SK-N-SH treated with all-trans-retinoic acid at 6 μM for 48 hours (cell line): ENCODE measurements at regions not wholly inside any gene's neighbourhood (a gene's known extent, or its start where the extent isn't known, plus 50 kb on each side); places are given as distances from the start of the nearest gene placed in this dataset.

Source experiments
- ATAC-seq: fragments of 200-7000 bp; cut with Tn5 transposase; 3 replicates; pipeline ENCODE4 v1.9.1; 2020; ENCODE audit warnings: mild to moderate bottlenecking, moderate library complexity
- ARNTL ChIP-seq: fragments of 450-650 bp; formaldehyde crosslinking; IDR thresholded peaks from 2 replicates; pipeline ENCODE4 v1.5.0; 2020; ENCODE audit warnings: low read depth, mild to moderate bottlenecking, moderate library complexity, borderline replicate concordance
- BACH2 ChIP-seq: fragments of 250-450 bp; sonication (Bioruptor Pico); IDR thresholded peaks from 2 replicates; pipeline ENCODE4 v1.9.0; 2021; ENCODE audit warnings: mild to moderate bottlenecking, borderline replicate concordance
- CREB5 ChIP-seq: fragments of 250-450 bp; sonication (Bioruptor Pico); IDR thresholded peaks from 2 replicates; pipeline ENCODE4 v1.5.1; 2020; ENCODE audit warnings: low read depth, mild to moderate bottlenecking, moderate library complexity
- CSDC2 ChIP-seq: fragments of 250-450 bp; sonication (Bioruptor Pico); IDR thresholded peaks from 2 replicates; pipeline ENCODE4 v1.5.0; 2020; ENCODE audit warnings: mild to moderate bottlenecking, moderate library complexity
- ESRRG ChIP-seq: fragments of 250-450 bp; sonication (Bioruptor Pico); IDR thresholded peaks from 2 replicates; pipeline ENCODE4 v1.6.1; 2021; ENCODE audit warnings: mild to moderate bottlenecking
- ISL1 ChIP-seq: fragments of 250-450 bp; sonication (Bioruptor Pico); IDR thresholded peaks from 2 replicates; pipeline ENCODE4 v2.1.2; 2022; ENCODE audit warnings: mild to moderate bottlenecking, moderate library complexity
- OSR1 ChIP-seq: fragments of 250-450 bp; sonication (Bioruptor Pico); IDR thresholded peaks from 2 replicates; pipeline ENCODE4 v1.8.0; 2022; ENCODE audit warnings: moderate library complexity, mild to moderate bottlenecking, inconsistent platforms
- POU6F1 ChIP-seq: fragments of 250-450 bp; sonication (Bioruptor Pico); IDR thresholded peaks from 2 replicates; pipeline ENCODE4 v1.8.0; 2021; ENCODE audit warnings: low read depth, mild to moderate bottlenecking, moderate library complexity, borderline replicate concordance
- PPARA ChIP-seq: fragments of 250-450 bp; sonication (Bioruptor Pico); IDR thresholded peaks from 2 replicates; pipeline ENCODE4 v1.5.0; 2020; ENCODE audit warnings: mild to moderate bottlenecking, borderline replicate concordance
- RARB ChIP-seq: fragments of 250-450 bp; sonication (Bioruptor Pico); IDR thresholded peaks from 2 replicates; pipeline ENCODE4 v1.8.0; 2021; ENCODE audit warnings: mild to moderate bottlenecking, moderate library complexity
- SNAI2 ChIP-seq: fragments of 250-450 bp; sonication (Bioruptor Pico); IDR thresholded peaks from 2 replicates; pipeline ENCODE4 v1.5.0; 2020; ENCODE audit warnings: mild to moderate bottlenecking, moderate library complexity
- TCF4 ChIP-seq: fragments of 250-450 bp; sonication (Bioruptor Pico); IDR thresholded peaks from 2 replicates; pipeline ENCODE4 v1.8.0; 2021; ENCODE audit warnings: mild to moderate bottlenecking, moderate library complexity, borderline replicate concordance
- TOX ChIP-seq: fragments of 250-450 bp; sonication (Bioruptor Pico); IDR thresholded peaks from 2 replicates; pipeline ENCODE4 v1.8.0; 2021; ENCODE audit warnings: mild to moderate bottlenecking, moderate library complexity, borderline replicate concordance
- TSHZ2 ChIP-seq: fragments of 250-450 bp; sonication (Bioruptor Pico); IDR thresholded peaks from 2 replicates; pipeline ENCODE4 v1.5.0; 2020; ENCODE audit warnings: mild to moderate bottlenecking, moderate library complexity
- ZC3H10 ChIP-seq: fragments of 250-450 bp; sonication (Bioruptor Pico); IDR thresholded peaks from 2 replicates; pipeline ENCODE4 v1.5.1; 2021; ENCODE audit warnings: mild to moderate bottlenecking, moderate library complexity
- ZFP3 ChIP-seq: fragments of 250-450 bp; sonication (Bioruptor Pico); IDR thresholded peaks from 2 replicates; pipeline ENCODE4 v1.5.0; 2020; ENCODE audit warnings: mild to moderate bottlenecking, moderate library complexity
- ZFP30 ChIP-seq: fragments of 450-650 bp; formaldehyde crosslinking; IDR thresholded peaks from 2 replicates; pipeline ENCODE4 v1.5.0; 2022; ENCODE audit warnings: mild to moderate bottlenecking, moderate library complexity
- ZNF565 ChIP-seq: fragments of 450-650 bp; formaldehyde crosslinking; conservative IDR thresholded peaks from 2 replicates; pipeline ENCODE4 v1.5.0; 2020; ENCODE audit warnings: low read depth, mild to moderate bottlenecking, moderate library complexity
- ZNF8 ChIP-seq: fragments of 450-650 bp; formaldehyde crosslinking; IDR thresholded peaks from 2 replicates; pipeline ENCODE4 v1.5.0; 2020; ENCODE audit warnings: mild to moderate bottlenecking, moderate library complexity
- TF ChIP-seq, protein P1 (sequence below): fragments of 250-450 bp; sonication (Bioruptor Pico); IDR thresholded peaks from 2 replicates; pipeline ENCODE4 v1.8.0; 2020; ENCODE audit warnings: mild to moderate bottlenecking, moderate library complexity, borderline replicate concordance
- TF ChIP-seq, protein P2 (sequence below): fragments of 250-450 bp; sonication (Bioruptor Pico); IDR thresholded peaks from 2 replicates; pipeline ENCODE4 v1.5.1; 2021; ENCODE audit warnings: mild to moderate bottlenecking, moderate library complexity

GRCh38 chr7:106729720-106730385 is 68.9 kb upstream of the CCDC71L start:
- TF ChIP-seq BACH2 (CRISPR knock-in tag) (no peak), ZC3H10 (CRISPR knock-in tag) (no peak), ZFP30 (CRISPR knock-in tag) (no peak), POU6F1 (no peak), SNAI2 (CRISPR knock-in tag) (no peak), RARB (CRISPR knock-in tag) (no peak), ESRRG (no peak), ZNF8 (CRISPR knock-in tag) (no peak), TCF4 (CRISPR knock-in tag) (no peak)
- TF ChIP-seq, protein P1, sequence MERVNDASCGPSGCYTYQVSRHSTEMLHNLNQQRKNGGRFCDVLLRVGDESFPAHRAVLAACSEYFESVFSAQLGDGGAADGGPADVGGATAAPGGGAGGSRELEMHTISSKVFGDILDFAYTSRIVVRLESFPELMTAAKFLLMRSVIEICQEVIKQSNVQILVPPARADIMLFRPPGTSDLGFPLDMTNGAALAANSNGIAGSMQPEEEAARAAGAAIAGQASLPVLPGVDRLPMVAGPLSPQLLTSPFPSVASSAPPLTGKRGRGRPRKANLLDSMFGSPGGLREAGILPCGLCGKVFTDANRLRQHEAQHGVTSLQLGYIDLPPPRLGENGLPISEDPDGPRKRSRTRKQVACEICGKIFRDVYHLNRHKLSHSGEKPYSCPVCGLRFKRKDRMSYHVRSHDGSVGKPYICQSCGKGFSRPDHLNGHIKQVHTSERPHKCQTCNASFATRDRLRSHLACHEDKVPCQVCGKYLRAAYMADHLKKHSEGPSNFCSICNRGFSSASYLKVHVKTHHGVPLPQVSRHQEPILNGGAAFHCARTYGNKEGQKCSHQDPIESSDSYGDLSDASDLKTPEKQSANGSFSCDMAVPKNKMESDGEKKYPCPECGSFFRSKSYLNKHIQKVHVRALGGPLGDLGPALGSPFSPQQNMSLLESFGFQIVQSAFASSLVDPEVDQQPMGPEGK (CRISPR knock-in tag) = no peak
- ATAC-seq = no peak

GRCh38 chr7:106731187-106731586 is 70.2 kb upstream of the CCDC71L start:
- TF ChIP-seq, protein P1 (CRISPR knock-in tag) = no peak
- TF ChIP-seq ARNTL (CRISPR knock-in tag) (no peak), TOX (CRISPR knock-in tag) (no peak), ZC3H10 (CRISPR knock-in tag) (no peak), ZNF8 (CRISPR knock-in tag) (no peak), ESRRG (no peak), POU6F1 (no peak), ZNF565 (CRISPR knock-in tag) (no peak), CREB5 (CRISPR knock-in tag) (no peak), SNAI2 (CRISPR knock-in tag) (no peak), PPARA (CRISPR knock-in tag) (no peak), ZFP3 (CRISPR knock-in tag) (no peak)
- TF ChIP-seq, protein P2, sequence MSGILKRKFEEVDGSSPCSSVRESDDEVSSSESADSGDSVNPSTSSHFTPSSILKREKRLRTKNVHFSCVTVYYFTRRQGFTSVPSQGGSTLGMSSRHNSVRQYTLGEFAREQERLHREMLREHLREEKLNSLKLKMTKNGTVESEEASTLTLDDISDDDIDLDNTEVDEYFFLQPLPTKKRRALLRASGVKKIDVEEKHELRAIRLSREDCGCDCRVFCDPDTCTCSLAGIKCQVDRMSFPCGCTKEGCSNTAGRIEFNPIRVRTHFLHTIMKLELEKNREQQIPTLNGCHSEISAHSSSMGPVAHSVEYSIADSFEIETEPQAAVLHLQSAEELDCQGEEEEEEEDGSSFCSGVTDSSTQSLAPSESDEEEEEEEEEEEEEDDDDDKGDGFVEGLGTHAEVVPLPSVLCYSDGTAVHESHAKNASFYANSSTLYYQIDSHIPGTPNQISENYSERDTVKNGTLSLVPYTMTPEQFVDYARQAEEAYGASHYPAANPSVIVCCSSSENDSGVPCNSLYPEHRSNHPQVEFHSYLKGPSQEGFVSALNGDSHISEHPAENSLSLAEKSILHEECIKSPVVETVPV (CRISPR knock-in tag) = no peak
- ATAC-seq = no peak

GRCh38 chr7:106731646-106732444 is 70.9 kb upstream of the CCDC71L start:
- ATAC-seq = peak; percentile 59
- TF ChIP-seq SNAI2 (CRISPR knock-in tag) (no peak), CREB5 (CRISPR knock-in tag) (no peak), ZNF565 (CRISPR knock-in tag) (no peak), PPARA (CRISPR knock-in tag) (no peak), OSR1 (no peak), CSDC2 (CRISPR knock-in tag) (no peak), ZC3H10 (CRISPR knock-in tag) (no peak), TOX (CRISPR knock-in tag) (no peak), ISL1 (CRISPR knock-in tag) (no peak), TSHZ2 (CRISPR knock-in tag) (no peak)
